Stomach (tissue), 8 donors: ENCODE measurements at regions not wholly inside any gene's neighbourhood (a gene's known extent, or its start where the extent isn't known, plus 50 kb on each side); places are given as distances from the start of the nearest gene placed in this dataset.
A peak's percentile ranks its signal among the peaks of the same experiment; 100 is the strongest.

Experiments used
- DNase-seq, 2 donors: peaks; one replicate each; pipeline versions ENCODE4 v3.0.0 to v3.0.0-alpha.2; 2013 to 2019
- H3K27ac ChIP-seq, 5 donors: fragments of 200-600 bp in 4 of 5; sonication (generic) in 4 of 5; one replicate each; pipeline ENCODE4 v1.5.1; 2013 to 2019; ENCODE audit warnings: mild to moderate bottlenecking in 1 of 5, moderate library complexity in 1 of 5
- H3K27me3 ChIP-seq, 3 donors: fragments of 200-600 bp; sonication (generic); one replicate each; pipeline ENCODE4 v1.5.1; 2017 to 2019; ENCODE audit warnings: mixed run types in 1 of 3
- H3K36me3 ChIP-seq, 4 donors: fragments of 200-600 bp; sonication (generic); 1 replicate in 3 of 4; 2 replicates in 1 of 4; pipeline ENCODE4 v1.5.1; 2016 to 2019
- H3K4me1 ChIP-seq, 4 donors: fragments of 200-600 bp; sonication (generic); one replicate each; pipeline ENCODE4 v1.5.1; 2016 to 2019
- H3K4me3 ChIP-seq, 4 donors: fragments of 200-600 bp; sonication (generic) in 3 of 4; one replicate each; pipeline ENCODE4 v1.5.1; 2016 to 2019; ENCODE audit warnings: mild to moderate bottlenecking in 1 of 4
- H3K9me3 ChIP-seq, 4 donors: fragments of 200-600 bp; sonication (generic); one replicate each; pipeline ENCODE4 v1.5.1; 2016 to 2019
- EP300 ChIP-seq: sonication (generic); formaldehyde crosslinking; IDR thresholded peaks from one replicate; pipeline ENCODE4 v1.6.1; 2017; ENCODE audit warnings: antibody characterized with exemption
- POLR2A ChIP-seq, 4 donors: fragments of 450-650 bp; IDR thresholded peaks; one replicate each; pipeline ENCODE4 v1.6.1; 2016; ENCODE audit warnings: antibody characterized with exemption in 4 of 4, control low read depth in 2 of 4, mild to moderate bottlenecking in 1 of 4, moderate library complexity in 1 of 4
- POLR2AphosphoS5 ChIP-seq, 3 donors: sonication (generic); formaldehyde crosslinking; IDR thresholded peaks; one replicate each; pipeline ENCODE4 v1.6.1; 2016; ENCODE audit warnings: antibody characterized with exemption in 3 of 3
- WGBS, 5 donors: extraction: QIAGEN DNeasy Blood & Tissue Kit in 3 of 5; methylation state at CpG; one replicate each; pipeline versions ENCODE4 v1.1.5 to v1.1.7; 2013 to 2018; 5-methylcytosine and 5-hydroxymethylcytosine counted together
- intact Hi-C: fragments of 100-400 bp; cut with DNase I; formaldehyde crosslinking; loops from one replicate; pipeline ENCODE4 v1.15.1; 2023; ENCODE audit warnings: low total_unique reads
- TF ChIP-seq, protein P1 (sequence below), 7 experiments: fragments of 450-650 bp in 4 of 7; fragments of 200-600 bp in 3 of 7; sonication (generic) in 3 of 7; IDR thresholded peaks; one replicate each; pipeline ENCODE4 v1.5.1; 2016 to 2019; ENCODE audit warnings: antibody characterized with exemption in 7 of 7, control low read depth in 2 of 7, mild to moderate bottlenecking in 1 of 7
- donor health status: healthy with polysubstance abuse.
- donor health status: Bipolar disorder and iron deficiency.
- donor health status: healthy.

DNA sequence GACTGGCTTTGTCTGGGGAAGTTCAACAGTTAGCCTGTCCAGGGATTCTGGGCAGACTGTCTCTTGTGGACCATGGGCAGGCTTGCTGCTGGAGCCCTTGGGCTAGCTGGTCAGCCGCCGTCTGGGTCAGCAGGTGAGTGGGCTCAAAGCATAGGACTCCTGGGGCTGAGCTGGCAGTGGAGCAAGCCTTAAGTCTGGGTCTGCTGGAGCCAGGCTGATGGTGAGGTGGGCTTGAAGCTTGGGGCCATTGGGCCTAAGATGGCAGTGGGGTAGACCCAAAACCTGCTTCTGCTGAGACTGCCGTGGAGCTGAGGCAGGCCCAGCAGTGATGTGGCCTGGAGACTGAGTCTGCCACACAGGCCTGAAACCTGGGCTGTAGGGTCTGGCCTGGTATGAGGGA lies 645.1 kb downstream of the RAPGEF2 start:
- no peak for DNase-seq
- peaks cover 0 to 14% (median 4%) of the 10 kb centered on the region in 4 donors for H3K9me3 ChIP-seq
- no peaks in the 10 kb centered on the region for H3K4me1 ChIP-seq
- TF ChIP-seq, protein P1, sequence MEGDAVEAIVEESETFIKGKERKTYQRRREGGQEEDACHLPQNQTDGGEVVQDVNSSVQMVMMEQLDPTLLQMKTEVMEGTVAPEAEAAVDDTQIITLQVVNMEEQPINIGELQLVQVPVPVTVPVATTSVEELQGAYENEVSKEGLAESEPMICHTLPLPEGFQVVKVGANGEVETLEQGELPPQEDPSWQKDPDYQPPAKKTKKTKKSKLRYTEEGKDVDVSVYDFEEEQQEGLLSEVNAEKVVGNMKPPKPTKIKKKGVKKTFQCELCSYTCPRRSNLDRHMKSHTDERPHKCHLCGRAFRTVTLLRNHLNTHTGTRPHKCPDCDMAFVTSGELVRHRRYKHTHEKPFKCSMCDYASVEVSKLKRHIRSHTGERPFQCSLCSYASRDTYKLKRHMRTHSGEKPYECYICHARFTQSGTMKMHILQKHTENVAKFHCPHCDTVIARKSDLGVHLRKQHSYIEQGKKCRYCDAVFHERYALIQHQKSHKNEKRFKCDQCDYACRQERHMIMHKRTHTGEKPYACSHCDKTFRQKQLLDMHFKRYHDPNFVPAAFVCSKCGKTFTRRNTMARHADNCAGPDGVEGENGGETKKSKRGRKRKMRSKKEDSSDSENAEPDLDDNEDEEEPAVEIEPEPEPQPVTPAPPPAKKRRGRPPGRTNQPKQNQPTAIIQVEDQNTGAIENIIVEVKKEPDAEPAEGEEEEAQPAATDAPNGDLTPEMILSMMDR (IDR thresholded peaks at IDR 0.05) = no peak
- TF ChIP-seq POLR2AphosphoS5 (IDR thresholded peaks at IDR 0.05) (no peak), POLR2A (IDR thresholded peaks at IDR 0.05) (no peak), EP300 (no peak)
- WGBS, 5 donors = 74 to 100% (median 96%) methylated on average over 3 of the region's 3 CpGs
- H3K27ac ChIP-seq = no peak overlapping the region
- no peak overlapping the region for H3K4me3 ChIP-seq
- intact Hi-C loops = no loop called here
- no peaks in the 10 kb centered on the region for H3K27me3 ChIP-seq
- no peaks in the 10 kb centered on the region for H3K36me3 ChIP-seq

DNA sequence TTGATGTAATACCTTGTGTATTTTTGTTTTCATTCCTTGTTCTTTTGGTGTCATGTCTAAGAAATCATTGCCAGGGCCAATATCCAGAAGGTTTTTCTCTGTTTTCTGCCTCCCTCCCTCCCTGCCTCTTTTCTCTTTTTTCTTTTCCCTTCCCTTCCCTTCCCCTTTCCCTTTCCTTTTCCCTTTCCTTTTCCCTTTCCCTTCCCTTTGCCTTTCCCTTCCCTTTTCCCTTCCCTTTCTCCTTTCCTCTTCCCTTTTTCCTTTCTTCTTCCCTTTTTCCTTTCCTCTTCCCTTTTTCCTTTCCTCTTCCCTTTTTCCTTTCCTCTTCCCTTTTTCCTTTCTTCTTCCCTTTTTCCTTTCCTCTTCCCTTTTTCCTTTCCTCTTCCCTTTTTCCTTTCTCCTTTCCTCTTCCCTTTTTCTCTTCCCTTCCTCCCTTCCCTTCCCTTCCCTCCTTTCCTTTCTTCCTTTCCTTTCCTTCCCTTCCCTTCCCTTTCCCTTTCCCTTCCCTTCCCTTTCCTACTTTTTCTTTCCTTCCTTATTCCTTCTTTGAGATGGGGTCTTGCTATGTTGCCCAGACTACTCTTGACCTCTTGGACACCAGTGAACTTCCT lies 646.1 kb downstream of the RAPGEF2 start:
- no peak for TF ChIP-seq EP300
- no peak for TF ChIP-seq POLR2AphosphoS5 (IDR thresholded peaks at IDR 0.05)
- TF ChIP-seq, protein P1 (IDR thresholded peaks at IDR 0.05) = no peak
- no peak for TF ChIP-seq POLR2A (IDR thresholded peaks at IDR 0.05)
- H3K27me3 ChIP-seq = no peaks in the 10 kb centered on the region
- H3K4me3 ChIP-seq = no peak overlapping the region
- H3K4me1 ChIP-seq = no peaks in the 10 kb centered on the region
- DNase-seq = no peak
- peaks cover 0 to 14% (median 4%) of the 10 kb centered on the region in 4 donors for H3K9me3 ChIP-seq
- no peaks in the 10 kb centered on the region for H3K36me3 ChIP-seq
- no peak overlapping the region for H3K27ac ChIP-seq
- intact Hi-C loops = no loop called here

DNA sequence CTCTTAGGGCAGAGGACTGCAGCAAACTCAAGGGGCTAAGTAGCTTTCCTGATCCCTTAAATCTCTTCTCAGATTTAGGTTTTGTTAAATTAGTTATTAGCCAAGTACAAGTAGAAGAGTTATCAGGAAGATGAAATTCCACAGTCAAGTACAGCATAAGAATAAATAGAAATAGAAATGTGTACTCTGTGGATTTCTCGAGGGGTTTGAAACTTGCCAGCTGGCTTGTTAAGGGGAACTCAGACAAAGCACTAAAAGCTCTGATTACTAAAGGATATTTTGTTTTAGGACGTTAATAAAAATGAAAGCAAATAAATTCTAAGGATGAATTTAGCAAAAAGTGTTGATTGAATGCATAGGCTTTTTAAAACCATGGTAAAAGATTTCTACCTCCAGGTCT lies 654.6 kb downstream of the RAPGEF2 start:
- intact Hi-C loops = no loop called here
- Histone ChIP-seq H3K36me3 (no peaks in the 10 kb centered on the region), H3K27ac (no peak overlapping the region), H3K27me3 (no peaks in the 10 kb centered on the region), H3K4me1 (peaks cover 0 to 8% (median 0%) of the 10 kb centered on the region in 4 donors), H3K4me3 (no peak overlapping the region), H3K9me3 (peaks cover 0 to 10% (median 4%) of the 10 kb centered on the region in 4 donors)
- peak in 1 of 2 donors; percentile 57 for DNase-seq
- TF ChIP-seq POLR2AphosphoS5 (IDR thresholded peaks at IDR 0.05) (no peak), POLR2A (IDR thresholded peaks at IDR 0.05) (no peak), EP300 (no peak)
- TF ChIP-seq, protein P1 (IDR thresholded peaks at IDR 0.05) = no peak
- WGBS, 5 donors = 5 to 28% (median 18%) methylated on average over 2 of the region's 2 CpGs

DNA sequence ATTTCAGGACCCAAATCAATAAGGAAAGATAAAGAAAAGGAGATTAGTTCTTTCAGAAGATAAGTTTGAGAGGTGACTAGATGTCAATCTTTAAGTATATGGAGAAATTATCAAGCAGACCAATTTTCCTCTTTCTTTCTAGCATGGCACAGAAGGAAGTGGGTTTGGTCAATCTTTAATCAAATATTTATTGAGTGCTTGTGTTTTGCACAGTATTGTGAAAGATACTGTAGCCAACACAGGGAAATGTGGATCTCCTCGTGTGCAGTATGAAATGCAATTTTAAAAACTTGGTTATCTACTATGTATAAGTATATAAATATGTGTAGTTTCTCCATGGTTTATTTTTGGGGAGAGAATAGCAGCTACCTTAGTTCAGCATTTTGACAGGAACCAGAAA lies 655.2 kb downstream of the RAPGEF2 start:
- WGBS, 5 donors = 10 to 46% (median 30%) methylated on average over 1 of the region's 1 CpG
- DNase-seq = peak in 1 of 2 donors; percentile 6
- H3K4me1 ChIP-seq = peaks cover 0 to 8% (median 0%) of the 10 kb centered on the region in 4 donors

More for the DNA sequence above, 655.2 kb downstream of the RAPGEF2 start:
- Histone ChIP-seq H3K9me3 (peaks cover 0 to 10% (median 4%) of the 10 kb centered on the region in 4 donors), H3K36me3 (no peaks in the 10 kb centered on the region), H3K4me3 (no peak overlapping the region), H3K27ac (no peak overlapping the region), H3K27me3 (no peaks in the 10 kb centered on the region)
- TF ChIP-seq POLR2AphosphoS5 (IDR thresholded peaks at IDR 0.05) (no peak), EP300 (no peak), POLR2A (IDR thresholded peaks at IDR 0.05) (no peak)
- TF ChIP-seq, protein P1 (IDR thresholded peaks at IDR 0.05) = no peak
- intact Hi-C loops = no loop called here
